ENCODE measurements at regions not wholly inside any gene's neighbourhood (a gene's known extent, or its start where the extent isn't known, plus 50 kb on each side); places are given as distances from the start of the nearest gene placed in this dataset.

- POLR2A ChIA-PET, result no interaction called here
- no peak overlapping the region for H3K4me3 ChIP-seq (ENCODE audit: low read depth, low read length)
- CTCF ChIA-PET, result no interaction called here
Observed at GRCh38 chr4:58360354-58361133, 1250.4 kb upstream of the IGFBP7 start.

More at GRCh38 chr4:58360354-58361133, 1250.4 kb upstream of the IGFBP7 start:
- H3K36me3 ChIP-seq (ENCODE audit: control insufficient read depth in 2 of 2, insufficient read depth in 1 of 2, low read length in 2 of 2), result no peaks in the 10 kb centered on the region
- H3K9me3 ChIP-seq (ENCODE audit: control insufficient read depth, insufficient read depth, low read depth, low read length), result no peaks in the 10 kb centered on the region
- H3K4me1 ChIP-seq (ENCODE audit: control insufficient read depth, insufficient read depth, low read length), result no peaks in the 10 kb centered on the region
- H3K27ac ChIP-seq (ENCODE audit: extremely low read depth, low read depth, low read length), result no peak overlapping the region
- TF ChIP-seq KLF16 (tag by site-specific recombination; IDR thresholded peaks at IDR 0.05) (no peak), ZNF692 (tag by site-specific recombination; IDR thresholded peaks at IDR 0.05) (no peak), ZNF624 (tag by site-specific recombination; IDR thresholded peaks at IDR 0.05) (no peak), ZBTB11 (tag by site-specific recombination; conservative IDR thresholded peaks at IDR 0.05; ENCODE audit: low read depth) (no peak), AEBP2 (tag by site-specific recombination; IDR thresholded peaks at IDR 0.05; ENCODE audit: borderline replicate concordance) (no peak), BCL6B (tag by site-specific recombination; IDR thresholded peaks at IDR 0.05) (no peak), ZNF146 (tag by site-specific recombination; IDR thresholded peaks at IDR 0.05) (no peak), ZNF623 (tag by site-specific recombination; IDR thresholded peaks at IDR 0.05) (no peak), INSM2 (tag by site-specific recombination; IDR thresholded peaks at IDR 0.05) (no peak), PRDM10 (tag by site-specific recombination; IDR thresholded peaks at IDR 0.05) (no peak), ZBTB48 (tag by site-specific recombination; IDR thresholded peaks at IDR 0.05) (no peak), ZNF184 (tag by site-specific recombination; IDR thresholded peaks at IDR 0.05) (no peak), ZSCAN30 (tag by site-specific recombination; IDR thresholded peaks at IDR 0.05) (no peak), GLIS1 (tag by site-specific recombination; IDR thresholded peaks at IDR 0.05) (no peak), ZNF350 (tag by site-specific recombination; IDR thresholded peaks at IDR 0.05) (no peak), REST (tag by site-specific recombination; IDR thresholded peaks at IDR 0.05) (no peak), ZNF16 (tag by site-specific recombination; IDR thresholded peaks at IDR 0.05; ENCODE audit: low read depth) (no peak), ZNF2 (tag by site-specific recombination; IDR thresholded peaks at IDR 0.05) (no peak), ZNF791 (tag by site-specific recombination; IDR thresholded peaks at IDR 0.05) (no peak)
